Right lobe of liver (tissue), 6 donors: ENCODE measurements at regions not wholly inside any gene's neighbourhood (a gene's known extent, or its start where the extent isn't known, plus 50 kb on each side); places are given as distances from the start of the nearest gene placed in this dataset.
"Not testable (repeated sequence)": the region's sequence is repeated elsewhere in the genome, so short reads cannot be mapped to it uniquely, and the experiment has no call there.

Experiments used
- ATAC-seq, 4 donors: fragments of 200-7000 bp; cut with Tn5 transposase; one replicate each; pipeline ENCODE4 v1.9.1; 2020; ENCODE audit warnings: mild to moderate bottlenecking in 4 of 4, moderate library complexity in 4 of 4
- DNase-seq, 3 donors: peaks; one replicate each; pipeline ENCODE4 v3.0.0-alpha.2; 2020
- H3K27ac ChIP-seq, 3 donors: fragments of 200-600 bp; one replicate each; pipeline ENCODE4 v1.8.0; 2022
- H3K27me3 ChIP-seq, 2 donors: fragments of 200-600 bp; one replicate each; pipeline ENCODE4 v1.8.0; 2022
- H3K36me3 ChIP-seq, 4 donors: fragments of 200-600 bp; sonication (generic) in 1 of 4; one replicate each; pipeline versions ENCODE4 v1.5.1 to v1.8.0; 2017 to 2022; ENCODE audit warnings: control low read depth in 1 of 4
- H3K4me1 ChIP-seq, 4 donors: fragments of 200-600 bp; sonication (generic) in 1 of 4; one replicate each; pipeline versions ENCODE4 v1.5.1 to v1.8.0; 2017 to 2022; ENCODE audit warnings: control low read depth in 1 of 4
- H3K4me3 ChIP-seq, 3 donors: fragments of 200-600 bp; one replicate each; pipeline ENCODE4 v1.8.0; 2022
- H3K9me3 ChIP-seq, 4 donors: fragments of 200-600 bp; sonication (generic) in 1 of 4; one replicate each; pipeline versions ENCODE4 v1.5.1 to v1.8.0; 2017 to 2022; ENCODE audit warnings: control low read depth in 1 of 4
- CTCF ChIP-seq, 4 donors: fragments of 200-600 bp in 3 of 4; fragments of 450-650 bp in 1 of 4; IDR thresholded peaks; one replicate each; pipeline versions ENCODE4 v1.5.1 to v1.8.0; 2016 to 2022; ENCODE audit warnings: antibody characterized with exemption in 4 of 4, mild to moderate bottlenecking in 2 of 4
- POLR2A ChIP-seq: fragments of 450-650 bp; IDR thresholded peaks from one replicate; pipeline ENCODE4 v1.6.1; 2017; ENCODE audit warnings: antibody characterized with exemption, mild to moderate bottlenecking
- WGBS: methylation state at CpG from one replicate; pipeline ENCODE4 v1.1.6; 2018; ENCODE audit warnings: low coverage, low lambda C conversion rate; ENCODE audit not compliant: insufficient coverage; ENCODE audit errors: missing lambda C conversion rate; 5-methylcytosine and 5-hydroxymethylcytosine counted together
- intact Hi-C, 2 donors: fragments of 100-400 bp; cut with DNase I; formaldehyde crosslinking; loops; one replicate each; pipeline versions ENCODE4 v1.11.2 to v1.14.1; 2022
- donor health status: DM: no; HTN: yes; CAD: no.
- donor health status: DM: no; HTN: no; CAD: no.
- donor health status: DM: no; HTN: no; CAD: no.
- donor health status: DM: no; HTN: yes; CAD: no.
- donor health status: DM: no; HTN: yes; CAD: no.

DNA sequence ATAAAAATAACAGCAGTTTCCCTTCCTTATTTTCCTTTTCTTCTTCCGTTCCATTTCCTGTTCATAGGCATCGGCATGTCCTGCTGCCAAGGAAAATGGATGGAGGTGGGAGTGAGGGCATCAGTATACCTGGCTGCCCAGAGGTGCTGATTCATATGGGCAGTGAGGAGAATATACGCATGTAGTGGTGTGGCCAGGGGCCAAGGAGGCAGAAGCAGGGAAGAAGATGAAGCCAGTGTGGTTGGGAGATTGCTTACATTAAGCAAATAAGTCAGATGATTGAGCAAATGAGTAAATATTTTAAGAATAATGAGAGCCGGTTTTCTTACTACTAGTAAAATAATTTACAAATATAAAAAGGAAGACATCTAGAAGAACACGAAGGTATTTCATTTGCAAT, 344.9 kb upstream of the PAPPA start:
- no peaks in the 10 kb centered on the region for H3K9me3 ChIP-seq
- DNase-seq: no peak
- ATAC-seq: no peak
- H3K27me3 ChIP-seq: no peaks in the 10 kb centered on the region
- no peak overlapping the region for H3K4me3 ChIP-seq
- H3K36me3 ChIP-seq: no peaks in the 10 kb centered on the region
- TF ChIP-seq POLR2A: no peak
- TF ChIP-seq CTCF (IDR thresholded peaks at IDR 0.05): no peak
- intact Hi-C loops: no loop called here
- H3K27ac ChIP-seq: no peak overlapping the region
- no peaks in the 10 kb centered on the region for H3K4me1 ChIP-seq
- 41% methylated on average over 5 of the region's 5 CpGs for WGBS

GRCh38 chr9:115810166-115810565, 343.4 kb upstream of the PAPPA start:
- H3K4me3 ChIP-seq: no peak overlapping the region
- no peaks in the 10 kb centered on the region for H3K36me3 ChIP-seq
- no peaks in the 10 kb centered on the region for H3K9me3 ChIP-seq
- H3K4me1 ChIP-seq: no peaks in the 10 kb centered on the region
- H3K27me3 ChIP-seq: no peaks in the 10 kb centered on the region
- DNase-seq (no peak), ATAC-seq (no peak)
- H3K27ac ChIP-seq: no peak overlapping the region
- intact Hi-C loops: no loop called here
- 38% methylated on average over 2 of the region's 2 CpGs for WGBS
- TF ChIP-seq CTCF (IDR thresholded peaks at IDR 0.05) (no peak), POLR2A (no peak)

DNA sequence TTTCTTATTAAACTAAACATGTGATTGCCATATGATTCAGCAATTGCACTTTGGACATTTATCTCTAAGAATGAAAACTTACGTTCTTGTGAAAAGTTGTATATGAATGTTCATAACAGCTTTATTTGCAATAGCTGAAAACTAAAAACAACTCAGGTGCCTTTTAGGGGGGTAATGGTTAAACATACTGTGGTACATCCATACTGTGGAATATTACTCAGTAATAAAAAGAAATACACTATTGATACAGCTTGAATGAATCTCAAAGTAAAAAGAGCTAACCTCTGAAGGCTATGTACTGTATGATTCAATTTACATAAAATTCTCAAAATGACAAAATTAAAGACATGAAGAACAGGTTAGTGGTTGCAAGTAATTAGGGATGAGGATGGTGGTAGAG, 339.5 kb upstream of the PAPPA start:
- ATAC-seq: no peak
- Histone ChIP-seq H3K4me3 (no peak overlapping the region), H3K4me1 (no peaks in the 10 kb centered on the region), H3K9me3 (no peaks in the 10 kb centered on the region), H3K27me3 (no peaks in the 10 kb centered on the region), H3K27ac (no peak overlapping the region), H3K36me3 (no peaks in the 10 kb centered on the region)
- no peak for TF ChIP-seq CTCF (IDR thresholded peaks at IDR 0.05)
- TF ChIP-seq POLR2A: no peak
- no peak for DNase-seq
- 67% methylated on average over 1 of the region's 1 CpG for WGBS
- intact Hi-C loops: no loop called here

- no peak for DNase-seq
- H3K4me3 ChIP-seq: no peak overlapping the region
- no peaks in the 10 kb centered on the region for H3K27me3 ChIP-seq
- intact Hi-C loops: no loop called here
- H3K27ac ChIP-seq: no peak overlapping the region
- no peak for TF ChIP-seq POLR2A
- no peak for TF ChIP-seq CTCF (IDR thresholded peaks at IDR 0.05)
- no peaks in the 10 kb centered on the region for H3K9me3 ChIP-seq
- no peak for ATAC-seq
- no peaks in the 10 kb centered on the region for H3K36me3 ChIP-seq
- H3K4me1 ChIP-seq: no peaks in the 10 kb centered on the region
These were observed 337.8 kb upstream of the PAPPA start for GRCh38 chr9:115815786-115816185.

- DNase-seq, H3K4me1 ChIP-seq, intact Hi-C loops, H3K27ac ChIP-seq, H3K4me3 ChIP-seq, H3K36me3 ChIP-seq, H3K27me3 ChIP-seq, H3K9me3 ChIP-seq, ATAC-seq: not testable (repeated sequence)
- 67% methylated on average over 2 of the region's 2 CpGs for WGBS
These were observed 334.9 kb upstream of the PAPPA start for GRCh38 chr9:115818651-115819050.
